DMS114 treated with DMSO at 0.1 percent for 48 hours (cell line): ENCODE measurements at regions not wholly inside any gene's neighbourhood (a gene's known extent, or its start where the extent isn't known, plus 50 kb on each side); places are given as distances from the start of the nearest gene placed in this dataset.
"Not testable (repeated sequence)": the region's sequence is repeated elsewhere in the genome, so short reads cannot be mapped to it uniquely, and the experiment has no call there.

Source experiments
- DNase-seq: peaks from one replicate; lab custom pipeline; 2025; ENCODE audit not compliant: unreplicated experiment; lab: John Stamatoyannopoulos, UW

GRCh38 chr6:23688650-23689049, 437.4 kb upstream of the NRSN1 start:
- no peak for DNase-seq

- DNase-seq, result no peak
Observed at GRCh38 chr6:23690453-23691049, 435.5 kb upstream of the NRSN1 start.

GRCh38 chr6:23692184-23692583, 433.8 kb upstream of the NRSN1 start:
- no peak for DNase-seq

- DNase-seq, result no peak
Observed at GRCh38 chr6:23696992-23697391, 429.0 kb upstream of the NRSN1 start.

GRCh38 chr6:23704479-23705052, 421.4 kb upstream of the NRSN1 start:
- no peak for DNase-seq

- DNase-seq, result no peak
Observed at GRCh38 chr6:23705697-23706096, 420.3 kb upstream of the NRSN1 start.

- no peak for DNase-seq
Observed at GRCh38 chr6:23712756-23713155, 413.3 kb upstream of the NRSN1 start.

GRCh38 chr6:23713211-23713610, 412.8 kb upstream of the NRSN1 start:
- no peak for DNase-seq

- DNase-seq, result no peak
Observed at GRCh38 chr6:23728707-23729106, 397.3 kb upstream of the NRSN1 start.

- no peak for DNase-seq
Observed at GRCh38 chr6:23731609-23732008, 394.4 kb upstream of the NRSN1 start.

GRCh38 chr6:23732521-23732920, 393.5 kb upstream of the NRSN1 start:
- DNase-seq, result no peak

- DNase-seq, result no peak
Observed at GRCh38 chr6:23735151-23735550, 390.9 kb upstream of the NRSN1 start.

GRCh38 chr6:23736577-23736976, 389.4 kb upstream of the NRSN1 start:
- DNase-seq, result no peak

GRCh38 chr6:23747239-23747638, 378.8 kb upstream of the NRSN1 start:
- DNase-seq, result no peak

- no peak for DNase-seq
Observed at GRCh38 chr6:23752414-23752813, 373.6 kb upstream of the NRSN1 start.

- DNase-seq, result no peak
Observed at GRCh38 chr6:23754197-23754596, 371.8 kb upstream of the NRSN1 start.

- no peak for DNase-seq
Observed at GRCh38 chr6:23775127-23775526, 350.9 kb upstream of the NRSN1 start.

- no peak for DNase-seq
Observed at GRCh38 chr6:23783901-23784300, 342.1 kb upstream of the NRSN1 start.

GRCh38 chr6:23784301-23784919, 341.6 kb upstream of the NRSN1 start:
- no peak for DNase-seq

- no peak for DNase-seq
Observed at GRCh38 chr6:23790756-23791155, 335.3 kb upstream of the NRSN1 start.

GRCh38 chr6:23797041-23797440, 329.0 kb upstream of the NRSN1 start:
- DNase-seq, result no peak

- not testable (repeated sequence) for DNase-seq
Observed at GRCh38 chr6:23804289-23804688, 321.7 kb upstream of the NRSN1 start.

GRCh38 chr6:23821141-23821540, 304.9 kb upstream of the NRSN1 start:
- not testable (repeated sequence) for DNase-seq
